HG02938 (cell line): ENCODE measurements at regions not wholly inside any gene's neighbourhood (a gene's known extent, or its start where the extent isn't known, plus 50 kb on each side); places are given as distances from the start of the nearest gene placed in this dataset.
"Not testable (repeated sequence)": the region's sequence is repeated elsewhere in the genome, so short reads cannot be mapped to it uniquely, and the experiment has no call there.

Experiments used
- ATAC-seq: cut with Tn5 transposase; IDR thresholded peaks from one replicate; pipeline ENCODE4 v1.9.1; 2021; ENCODE audit warnings: mild to moderate bottlenecking, moderate library complexity; ENCODE audit not compliant: unreplicated experiment

DNA sequence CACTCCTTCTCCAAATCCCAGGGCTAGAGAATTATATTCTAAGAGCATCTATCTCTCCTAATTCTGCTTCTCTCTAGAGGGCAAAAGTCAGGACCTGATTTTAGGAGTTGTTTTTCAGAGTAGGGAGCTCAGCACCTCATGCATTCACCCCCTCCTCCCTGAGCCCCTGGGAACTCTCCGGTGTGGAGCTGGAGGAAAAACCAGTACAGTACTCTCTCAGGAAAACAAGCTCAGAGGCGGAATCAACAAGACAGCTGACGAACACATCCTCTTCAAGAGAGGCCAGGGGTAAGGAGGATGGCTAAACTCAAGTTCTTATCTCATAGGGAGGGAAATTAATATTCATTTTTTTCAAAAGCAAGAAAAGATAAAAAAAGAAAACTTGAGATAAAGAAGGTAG is 120.1 kb upstream of the CDYL start:
- ATAC-seq, result no peak

DNA sequence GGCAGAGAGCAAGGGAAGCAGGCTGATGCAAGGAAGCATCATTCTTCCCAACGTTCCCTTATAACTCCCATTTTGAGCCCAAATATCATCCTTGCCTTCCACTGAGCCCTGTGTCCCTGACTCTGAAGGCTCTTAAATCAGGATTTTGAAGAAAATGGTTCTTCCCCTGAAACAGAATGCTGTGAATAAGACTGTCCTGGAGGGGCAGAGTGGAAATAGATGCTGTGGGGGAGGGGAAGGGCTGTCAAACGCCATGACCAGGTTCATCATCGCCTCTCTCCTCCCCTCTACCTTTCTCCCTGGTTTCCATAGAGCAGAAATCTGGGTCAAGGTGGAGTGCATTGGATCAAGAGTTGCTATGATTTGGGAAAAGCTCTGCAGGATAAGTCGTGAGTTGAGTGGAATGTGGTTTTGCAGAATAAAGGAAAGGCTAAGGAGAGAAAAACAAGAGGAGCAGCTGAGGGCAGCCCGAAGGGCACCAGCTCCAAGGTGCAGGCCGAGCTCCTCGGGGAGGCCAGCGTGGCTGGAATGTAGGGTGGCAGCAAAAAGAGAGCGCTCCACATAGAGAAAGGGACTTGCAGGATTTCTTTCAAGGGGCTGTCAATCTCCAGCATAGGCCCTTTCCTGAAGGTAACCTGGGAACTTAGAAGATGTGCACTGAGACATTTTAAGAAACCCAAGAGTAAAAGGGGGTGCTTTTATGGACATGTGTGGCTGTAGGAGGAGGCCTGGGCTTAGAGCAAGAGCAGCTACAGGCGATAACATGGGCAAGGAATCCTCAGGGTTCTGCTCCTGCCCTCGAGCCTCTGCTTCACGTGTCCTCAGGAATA is 120.8 kb upstream of the CDYL start:
- no peak for ATAC-seq

DNA sequence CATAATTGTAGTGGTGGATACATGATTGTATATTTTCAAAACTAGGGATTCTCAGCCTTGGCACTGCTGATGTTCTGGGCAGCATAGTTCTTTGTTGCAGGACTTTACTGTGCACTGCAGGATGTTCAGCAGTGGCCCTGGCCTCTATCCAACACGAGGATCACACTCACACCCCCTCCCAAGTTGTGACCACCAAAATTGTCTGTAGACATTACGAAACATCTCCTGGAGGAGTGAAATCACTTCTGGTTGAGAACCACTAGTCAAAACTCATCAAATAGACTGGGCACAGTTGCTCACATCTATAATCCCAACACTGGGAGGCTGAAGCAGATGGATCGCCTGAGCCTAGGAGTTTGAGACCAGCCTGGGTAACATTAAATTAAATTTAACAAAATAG is 123.1 kb upstream of the CDYL start:
- ATAC-seq, result no peak

DNA sequence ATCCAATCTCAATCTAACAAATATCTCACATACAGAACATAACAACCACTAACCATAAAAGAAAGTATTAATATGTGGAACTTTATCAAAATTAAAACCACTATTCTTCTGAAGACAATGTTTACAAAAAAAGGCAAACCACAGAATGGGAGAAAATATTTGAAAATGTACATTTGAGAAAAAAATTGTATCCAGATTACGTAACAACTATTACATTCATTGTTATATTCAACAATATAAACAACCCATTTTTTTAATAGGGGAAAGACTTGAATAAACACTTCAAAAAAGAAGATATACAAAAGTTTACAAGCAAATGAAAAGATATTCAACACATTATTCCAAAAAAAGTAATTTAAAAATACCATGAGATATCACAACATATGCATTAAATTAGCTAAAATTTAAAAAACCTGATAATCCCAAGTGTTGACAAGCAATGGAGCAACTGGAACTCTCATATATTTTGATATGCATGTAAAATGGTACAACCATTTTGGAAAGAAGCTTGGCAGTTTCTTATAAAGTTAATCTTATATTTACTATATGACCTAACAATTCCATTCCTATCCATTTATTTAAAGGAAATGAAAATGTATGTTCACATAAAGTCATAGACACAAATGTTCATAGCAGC is 124.3 kb upstream of the CDYL start:
- ATAC-seq, result no peak

DNA sequence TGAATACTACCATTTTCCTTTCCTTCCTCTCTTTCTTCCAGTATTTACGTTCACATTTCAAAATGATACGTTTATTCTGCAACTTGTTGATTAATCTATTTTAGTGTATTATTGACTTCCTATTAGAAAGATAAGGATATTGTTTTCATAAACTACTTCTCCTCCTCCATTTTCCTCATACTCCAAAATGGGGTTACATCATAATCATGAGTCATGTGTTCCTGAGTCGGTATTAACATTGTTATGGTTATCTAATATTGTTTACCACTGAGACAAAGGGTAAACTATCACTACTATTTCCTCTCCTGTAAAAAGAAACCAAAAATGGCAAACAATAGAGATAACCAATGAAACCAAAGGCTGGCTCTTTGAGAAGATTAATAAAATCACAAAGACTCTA is 126.5 kb upstream of the CDYL start:
- no peak for ATAC-seq

DNA sequence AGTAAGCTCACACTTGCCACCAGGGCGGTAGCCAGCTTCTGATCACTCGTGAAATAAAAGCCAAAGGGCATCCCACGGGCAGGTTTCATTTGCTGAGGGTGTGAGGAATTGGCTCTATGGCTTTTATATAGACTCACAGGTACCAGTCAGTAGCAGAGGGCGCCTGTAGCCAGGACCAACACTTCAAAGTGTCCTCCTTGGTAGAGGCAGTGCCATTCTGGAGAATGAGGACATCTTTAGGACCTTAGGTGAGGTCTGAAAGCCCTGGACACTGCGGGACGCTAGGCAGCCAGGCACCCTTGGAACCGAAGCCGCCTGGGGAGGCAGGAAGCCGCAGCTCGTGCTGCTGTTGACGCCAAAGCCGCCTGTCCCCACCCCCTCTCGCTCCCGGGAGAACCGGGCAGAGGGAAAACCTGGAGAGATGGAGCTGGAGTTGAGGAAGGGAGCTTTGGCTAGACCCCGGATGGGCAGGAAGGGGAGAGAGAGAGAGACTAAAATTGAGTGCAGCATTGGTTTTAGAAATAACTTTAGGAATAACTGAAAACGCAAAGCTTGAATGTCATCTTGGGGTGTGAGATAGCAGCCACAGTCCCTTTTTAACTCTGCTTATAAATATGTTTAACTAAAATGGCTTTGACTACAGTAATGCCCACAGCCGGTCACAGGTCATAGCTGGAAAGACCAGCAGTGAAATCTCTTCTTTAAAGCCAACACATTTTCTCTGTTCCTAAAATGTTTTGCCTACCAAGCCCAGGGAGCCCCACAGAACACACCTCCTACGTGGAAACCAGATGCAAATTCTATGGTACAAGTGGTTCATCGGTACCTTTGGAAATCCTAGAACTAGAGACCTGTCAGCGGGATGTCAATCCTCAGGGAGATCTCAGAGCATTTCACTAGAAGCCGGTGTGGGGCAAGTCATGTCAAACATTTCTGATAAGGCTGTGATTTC is 128.5 kb upstream of the CDYL start:
- ATAC-seq, result no peak

DNA sequence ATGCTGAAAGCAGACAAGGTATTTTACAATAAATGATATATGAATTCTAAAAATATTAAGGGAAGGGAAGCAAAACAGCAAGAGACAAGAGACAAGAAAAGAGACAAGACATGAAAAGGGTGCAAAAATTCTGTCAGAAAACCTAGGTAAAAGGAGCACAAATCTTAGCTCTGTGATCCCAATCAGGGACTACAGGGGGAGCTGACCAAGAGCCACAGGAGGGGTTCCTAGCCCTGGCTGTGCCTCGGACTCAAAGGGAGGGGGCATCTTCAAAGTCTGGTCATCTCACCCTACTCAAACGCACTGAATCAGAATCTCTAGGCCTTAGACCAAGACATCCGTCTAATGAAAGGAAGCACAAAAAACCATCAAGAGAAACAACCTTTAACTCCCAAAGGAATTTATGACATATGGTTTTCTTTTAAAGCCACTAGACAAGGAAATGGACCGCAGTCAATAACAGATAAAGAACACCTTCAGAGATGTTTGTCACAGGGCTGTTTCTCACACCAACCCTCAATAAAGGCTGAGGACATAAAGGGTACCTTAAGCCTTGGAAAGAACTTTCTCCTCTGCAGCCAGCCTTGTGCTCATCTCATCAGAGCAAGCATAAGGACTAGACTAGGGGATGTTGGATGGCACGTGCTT is 130.4 kb upstream of the CDYL start:
- no peak for ATAC-seq

DNA sequence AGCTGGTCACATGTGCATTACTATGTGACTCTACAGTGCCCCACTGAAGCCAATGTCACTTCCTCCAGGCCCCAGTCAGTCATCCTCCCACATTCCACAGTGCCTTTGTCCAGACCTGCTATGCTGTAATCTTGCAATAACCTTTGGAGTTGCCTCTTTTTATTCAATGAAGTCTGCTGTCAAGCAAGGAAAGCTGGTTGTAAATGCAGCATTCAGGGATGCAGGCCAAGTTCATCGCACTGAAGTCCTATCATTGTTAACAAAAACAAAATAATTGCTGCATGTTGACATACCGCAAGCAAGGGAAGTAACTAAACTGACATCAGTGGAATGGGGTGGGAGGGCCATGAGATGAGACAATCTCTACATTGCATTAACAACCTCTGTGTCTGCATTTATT is 131.2 kb upstream of the CDYL start:
- no peak for ATAC-seq

DNA sequence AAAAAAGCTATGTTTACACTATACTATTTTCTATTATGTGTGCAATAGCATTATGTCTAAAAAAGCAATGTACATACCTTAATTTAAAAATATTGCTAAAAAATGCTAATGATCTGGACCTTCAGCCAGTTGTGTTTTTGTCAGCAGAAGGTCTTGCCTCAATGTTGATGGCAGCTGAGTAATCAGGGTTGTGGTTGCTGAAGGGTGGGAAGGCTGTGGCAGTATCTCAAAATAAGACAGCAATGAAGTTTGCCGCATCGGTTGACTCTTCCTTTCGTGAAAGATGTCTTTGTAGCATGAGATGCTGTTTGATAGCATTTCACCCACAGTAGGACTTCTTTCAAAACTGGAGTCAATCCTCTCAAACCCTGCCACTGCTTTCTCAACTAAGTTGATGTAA is 134.7 kb upstream of the CDYL start:
- no peak for ATAC-seq

DNA sequence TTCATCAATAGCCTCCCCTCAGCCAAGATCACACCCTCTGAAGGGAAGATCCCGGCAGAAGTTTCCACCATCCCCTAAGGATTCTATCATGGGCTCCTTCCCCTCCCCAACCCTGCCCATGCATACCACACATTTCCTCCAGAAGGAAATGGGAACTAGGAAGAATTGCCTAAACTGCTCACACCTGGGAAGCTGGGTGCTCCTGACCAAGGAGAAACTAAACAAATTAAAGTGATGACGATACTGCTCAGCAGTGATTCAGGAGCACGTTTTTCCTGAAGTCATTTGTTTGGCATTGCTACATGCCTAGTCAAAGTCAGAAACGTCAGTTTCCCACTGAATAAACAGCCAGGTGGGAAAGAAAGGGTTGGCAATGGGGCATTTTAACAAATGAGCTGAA is 136.1 kb upstream of the CDYL start:
- ATAC-seq, result no peak

DNA sequence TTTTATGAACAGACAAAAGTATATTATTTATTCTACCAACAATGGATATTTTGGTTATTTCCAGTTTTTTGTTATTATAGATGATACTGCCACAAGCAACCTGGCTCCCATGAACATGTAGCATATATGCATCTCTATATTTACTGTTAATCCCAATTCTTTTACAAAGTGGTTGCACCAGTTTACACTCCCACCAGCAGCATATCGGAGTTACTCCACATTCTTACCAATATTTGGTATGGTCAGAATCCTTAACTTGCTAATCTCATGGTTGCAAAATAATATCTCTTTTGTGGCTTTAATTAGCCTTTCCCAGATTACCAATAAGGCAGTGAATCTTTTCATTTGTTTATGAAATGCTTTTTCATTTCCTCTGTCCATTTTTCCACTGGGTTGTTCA is 137.6 kb upstream of the CDYL start:
- no peak for ATAC-seq

DNA sequence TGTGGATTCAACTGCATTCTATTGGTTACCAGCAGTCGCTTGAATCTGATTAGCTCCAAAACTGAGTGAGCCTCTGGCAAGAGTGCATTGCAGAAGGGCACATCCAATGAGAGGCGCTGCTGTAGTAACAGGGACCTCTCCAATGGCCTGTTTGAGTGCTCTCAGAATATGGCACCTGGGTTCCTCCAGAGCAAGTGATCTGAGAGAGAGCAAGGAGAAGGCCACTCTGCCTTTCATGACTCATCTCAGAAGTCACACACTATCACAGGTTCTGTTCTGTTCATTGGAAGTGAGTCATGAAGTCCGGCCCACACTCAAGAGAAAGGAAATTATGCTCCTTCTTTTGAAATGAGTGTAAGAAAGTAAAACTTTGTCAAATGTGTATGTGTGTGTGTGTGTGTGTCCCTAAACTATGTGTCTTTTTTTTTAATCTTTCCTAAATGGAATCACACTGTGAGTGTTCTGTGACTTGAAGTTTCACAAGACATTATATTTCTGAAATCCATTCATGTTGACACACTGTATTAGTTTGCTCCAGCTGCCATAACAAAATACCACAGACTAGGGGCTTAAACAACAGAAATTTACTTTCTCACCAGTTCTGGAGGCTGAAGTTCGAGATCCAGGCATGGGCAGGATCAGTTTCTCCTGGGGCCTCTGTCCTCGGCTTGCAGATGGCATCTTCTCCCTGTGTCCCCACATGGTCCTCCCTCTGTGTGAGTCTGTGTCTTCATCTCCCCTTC is 138.3 kb upstream of the CDYL start:
- peak; percentile 76 for ATAC-seq

DNA sequence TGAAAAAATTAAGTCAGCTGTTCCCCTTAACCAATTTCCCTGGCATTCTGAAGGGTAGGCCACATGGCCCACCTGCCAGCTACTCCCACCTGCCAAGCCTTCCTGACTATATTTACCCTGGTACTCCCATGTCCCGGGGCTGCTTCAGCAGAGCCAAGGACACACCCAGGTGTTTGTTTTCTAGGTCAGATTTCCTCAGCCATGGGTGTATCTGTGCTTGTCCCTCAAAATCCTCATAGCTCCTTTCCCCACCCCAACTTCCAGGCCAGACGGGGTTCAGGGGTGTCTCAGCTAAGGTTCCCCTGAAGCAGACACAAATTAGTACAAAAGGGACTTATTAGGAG is 139.4 kb upstream of the CDYL start:
- no peak for ATAC-seq

DNA sequence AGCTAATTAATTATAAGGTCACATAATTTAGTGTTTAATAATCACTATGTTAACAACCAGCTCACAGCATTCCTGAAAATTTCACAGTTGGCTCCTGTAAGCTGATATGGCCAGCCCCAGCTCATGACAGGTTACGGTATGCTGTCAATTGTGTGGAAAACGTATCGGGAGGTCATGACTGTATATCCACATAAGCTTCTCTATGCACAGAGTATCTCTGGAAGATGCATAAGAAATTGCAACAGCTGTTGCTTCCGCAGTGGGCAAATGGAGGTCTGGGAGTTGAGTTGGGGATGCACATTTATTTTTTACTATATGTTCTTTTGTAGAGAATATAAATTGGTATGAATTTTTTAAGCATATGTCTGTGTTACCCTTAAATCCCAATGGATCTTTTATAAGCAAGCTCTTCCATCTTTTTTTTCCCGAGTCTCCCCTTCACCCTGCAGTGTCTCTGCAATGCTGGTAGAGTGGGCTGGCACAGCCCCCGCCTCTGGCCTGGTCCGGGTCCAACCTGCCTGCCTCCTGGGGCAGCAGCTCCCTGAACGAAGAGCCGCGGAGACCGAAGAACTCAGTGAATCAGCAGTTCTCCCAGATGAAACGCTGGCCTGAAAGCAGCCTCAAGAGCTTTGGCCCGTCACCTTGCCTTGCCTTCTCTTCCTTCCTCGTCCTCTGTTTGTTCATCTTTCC is 139.9 kb upstream of the CDYL start:
- no peak for ATAC-seq

DNA sequence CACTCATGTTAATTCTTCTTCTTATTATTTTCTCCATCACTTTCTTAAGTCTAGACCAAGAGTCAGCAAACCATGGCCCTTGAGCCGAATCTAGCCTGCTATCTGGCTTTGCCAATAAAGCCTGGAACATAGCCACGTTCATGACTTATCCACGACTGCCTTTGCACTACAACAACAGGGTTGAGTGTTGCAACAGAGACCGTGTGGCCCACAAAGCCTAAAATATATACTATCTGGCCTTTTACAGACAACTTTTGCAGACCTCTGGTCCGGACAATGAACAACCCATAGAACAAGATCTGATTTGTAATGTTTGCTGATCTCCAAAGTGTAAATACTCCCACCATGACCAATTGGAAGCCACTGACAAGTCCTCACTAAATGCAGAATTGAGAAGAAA is 140.5 kb upstream of the CDYL start:
- ATAC-seq, result no peak

DNA sequence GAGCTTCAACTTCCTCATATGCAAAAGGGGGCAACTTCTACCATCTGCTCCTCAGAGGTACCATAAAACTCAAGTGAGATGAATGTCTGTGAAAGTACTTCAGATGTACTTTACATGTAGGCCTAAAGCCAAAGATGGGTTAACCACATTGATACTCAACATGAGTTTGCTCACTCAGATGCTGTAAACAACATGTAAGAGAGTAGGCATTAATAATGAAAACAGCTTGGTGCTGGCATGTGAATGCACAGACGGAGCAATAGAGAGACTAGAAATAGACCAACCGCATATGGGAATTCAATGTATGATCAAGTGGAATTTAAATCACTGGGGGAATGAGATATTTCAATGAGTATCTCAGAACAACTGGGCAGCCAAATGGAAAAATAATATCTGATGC is 143.8 kb upstream of the CDYL start:
- ATAC-seq, result no peak

DNA sequence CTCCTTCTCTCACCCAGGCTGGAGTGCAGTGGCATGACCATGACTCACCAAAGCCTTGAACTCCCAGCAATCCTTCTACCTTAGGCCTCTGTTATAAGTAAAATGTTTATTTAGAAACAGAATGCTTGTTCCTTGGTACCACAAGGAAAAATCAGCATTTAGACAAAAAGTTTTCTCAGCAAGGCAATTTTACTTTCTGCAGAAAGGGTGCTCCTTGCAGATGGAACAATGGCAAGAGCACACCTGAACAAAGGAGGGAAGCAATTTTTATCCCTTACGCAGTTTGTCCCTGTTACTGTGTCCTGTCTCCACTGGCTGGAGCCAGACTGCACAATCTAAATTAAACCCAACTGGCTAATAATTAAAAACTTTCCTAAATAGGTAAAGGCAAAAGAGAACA is 146.4 kb upstream of the CDYL start:
- ATAC-seq, result not testable (repeated sequence)

DNA sequence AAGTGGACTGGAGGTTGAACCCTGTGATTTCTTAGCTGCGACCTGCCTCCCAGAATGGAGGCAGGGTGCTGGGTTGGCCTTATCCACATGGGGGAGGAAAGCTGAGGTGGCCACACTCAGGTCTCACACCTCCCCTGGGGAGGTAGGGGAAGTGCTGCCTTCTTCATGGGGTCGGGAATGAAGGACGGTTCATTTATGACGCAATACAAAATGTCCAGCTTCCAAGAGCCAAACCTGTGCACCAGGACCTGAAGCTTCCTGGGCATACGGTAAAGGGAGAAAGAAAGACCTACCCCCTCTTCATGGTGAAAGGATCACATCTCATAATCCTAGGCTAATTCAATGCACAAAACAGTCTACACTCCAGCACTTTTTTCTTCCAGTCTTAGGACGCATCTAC is 150.6 kb upstream of the CDYL start:
- ATAC-seq, result no peak

DNA sequence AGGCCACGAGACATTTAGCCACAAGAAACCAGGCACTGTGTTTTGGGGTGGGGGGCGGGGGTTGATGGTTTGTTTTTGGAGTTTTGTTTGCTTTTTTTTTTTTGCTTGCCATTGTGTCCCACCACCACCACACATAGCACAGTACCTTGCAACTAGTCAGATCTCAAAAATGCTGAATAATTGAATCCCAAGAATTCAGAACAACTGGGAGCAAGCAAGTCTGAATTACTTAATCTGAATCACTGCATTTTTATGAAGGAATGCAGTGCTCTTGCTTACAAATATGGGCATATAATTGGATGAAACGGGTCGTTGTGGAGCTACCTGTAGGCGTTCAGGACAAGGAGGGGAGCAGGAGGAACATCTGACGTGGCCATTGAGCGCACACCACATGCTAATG is 151.5 kb upstream of the CDYL start:
- no peak for ATAC-seq
